ENCODE measurements at regions not wholly inside any gene's neighbourhood (a gene's known extent, or its start where the extent isn't known, plus 50 kb on each side); places are given as distances from the start of the nearest gene placed in this dataset.
"Not testable (repeated sequence)": the region's sequence is repeated elsewhere in the genome, so short reads cannot be mapped to it uniquely, and the experiment has no call there.

DNA sequence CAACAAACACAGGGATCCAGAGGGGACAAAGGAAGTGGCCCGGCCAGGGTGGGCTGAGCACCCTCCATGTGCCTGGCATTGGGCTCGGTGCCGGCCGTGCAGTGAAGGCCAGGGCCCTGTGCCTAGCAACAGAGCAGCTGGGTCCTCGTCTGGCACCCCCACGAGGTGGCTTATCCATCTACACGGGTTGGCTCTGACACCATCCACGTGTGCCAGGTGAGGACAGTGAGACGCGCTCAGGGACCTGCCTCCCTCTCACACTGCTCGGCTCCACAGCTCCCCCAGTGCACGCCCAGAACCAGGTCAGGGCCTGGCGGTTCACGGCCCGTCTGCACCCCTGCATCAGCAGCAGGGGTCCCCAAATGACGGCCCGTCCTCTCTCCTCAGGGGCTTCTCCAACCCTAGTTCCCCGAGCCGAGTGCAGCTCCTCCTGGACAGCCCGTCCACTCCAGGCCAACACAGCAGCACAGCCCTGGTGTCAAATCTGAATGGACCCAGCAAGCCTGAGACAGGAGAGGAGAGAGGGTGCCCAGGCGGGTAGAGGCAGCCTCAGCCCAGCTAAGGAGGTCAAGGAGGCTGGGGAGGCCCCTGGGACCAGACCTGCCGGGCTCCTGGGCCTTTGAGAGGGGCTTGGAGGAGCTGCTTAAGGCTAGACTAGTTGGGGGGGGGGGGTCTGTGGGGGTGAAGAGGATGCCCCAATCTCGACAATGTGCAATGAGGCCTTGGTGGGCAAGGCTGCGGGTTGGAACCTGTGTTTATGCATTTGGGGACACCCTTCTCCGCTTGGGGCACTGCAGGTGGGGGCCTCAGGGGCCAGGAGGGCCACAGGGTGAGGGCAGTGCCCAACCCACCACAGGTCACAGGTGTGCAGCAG lies 113.6 kb downstream of the FAM53A start:
- CTCF ChIA-PET: no interaction called here

GRCh38 chr4:1569461-1570151 lies 114.5 kb downstream of the FAM53A start:
- H3K27ac Mint-ChIP-seq: peak overlapping the region in 1 of 8 donors; percentile 23
- H3K4me3 Mint-ChIP-seq: no peak overlapping the region
- ChIA-PET CTCF (no interaction called here), POLR2A (no interaction called here)
- H3K9me3 Mint-ChIP-seq: no peaks in the 10 kb centered on the region
- H3K4me1 ChIP-seq (ENCODE audit: insufficient read depth, low read length): no peaks in the 10 kb centered on the region
- no peaks in the 10 kb centered on the region for H3K36me3 Mint-ChIP-seq
- no peak for DNase-seq
- no peaks in the 10 kb centered on the region for H3K36me3 ChIP-seq (ENCODE audit: insufficient read depth, low read length)
- no peak overlapping the region for H3K27ac ChIP-seq (ENCODE audit: low read depth, low read length)
- no peaks in the 10 kb centered on the region for H3K27me3 ChIP-seq (ENCODE audit: insufficient read depth, low read length, poor library complexity, severe bottlenecking)
- H3K4me3 ChIP-seq (ENCODE audit: low read length): no peak overlapping the region
- H3K27me3 Mint-ChIP-seq: peaks cover 0 to 7% of the 10 kb centered on the region in 2 donors
- H3K4me1 Mint-ChIP-seq: peaks cover 3 to 9% (median 8%) of the 10 kb centered on the region in 3 donors
- H3K9me3 ChIP-seq (ENCODE audit: low read length): no peaks in the 10 kb centered on the region

More for the DNA sequence above, 113.6 kb downstream of the FAM53A start:
- H3K4me1 Mint-ChIP-seq: peaks cover 3 to 8% (median 8%) of the 10 kb centered on the region in 3 donors
- Histone ChIP-seq H3K9me3 (ENCODE audit: low read length) (no peaks in the 10 kb centered on the region), H3K4me1 (ENCODE audit: insufficient read depth, low read length) (no peaks in the 10 kb centered on the region), H3K27me3 (ENCODE audit: insufficient read depth, low read length, poor library complexity, severe bottlenecking) (no peaks in the 10 kb centered on the region), H3K4me3 (ENCODE audit: low read length) (no peak overlapping the region), H3K27ac (ENCODE audit: low read depth, low read length) (no peak overlapping the region), H3K36me3 (ENCODE audit: insufficient read depth, low read length) (no peaks in the 10 kb centered on the region)
- H3K27ac Mint-ChIP-seq: peak overlapping the region in 1 of 8 donors; percentile 70
- H3K4me3 Mint-ChIP-seq: no peak overlapping the region
- H3K36me3 Mint-ChIP-seq: no peaks in the 10 kb centered on the region
- POLR2A ChIA-PET: no interaction called here
- DNase-seq: no peak
- no peaks in the 10 kb centered on the region for H3K9me3 Mint-ChIP-seq
- H3K27me3 Mint-ChIP-seq: peaks cover 0 to 6% of the 10 kb centered on the region in 2 donors

DNA sequence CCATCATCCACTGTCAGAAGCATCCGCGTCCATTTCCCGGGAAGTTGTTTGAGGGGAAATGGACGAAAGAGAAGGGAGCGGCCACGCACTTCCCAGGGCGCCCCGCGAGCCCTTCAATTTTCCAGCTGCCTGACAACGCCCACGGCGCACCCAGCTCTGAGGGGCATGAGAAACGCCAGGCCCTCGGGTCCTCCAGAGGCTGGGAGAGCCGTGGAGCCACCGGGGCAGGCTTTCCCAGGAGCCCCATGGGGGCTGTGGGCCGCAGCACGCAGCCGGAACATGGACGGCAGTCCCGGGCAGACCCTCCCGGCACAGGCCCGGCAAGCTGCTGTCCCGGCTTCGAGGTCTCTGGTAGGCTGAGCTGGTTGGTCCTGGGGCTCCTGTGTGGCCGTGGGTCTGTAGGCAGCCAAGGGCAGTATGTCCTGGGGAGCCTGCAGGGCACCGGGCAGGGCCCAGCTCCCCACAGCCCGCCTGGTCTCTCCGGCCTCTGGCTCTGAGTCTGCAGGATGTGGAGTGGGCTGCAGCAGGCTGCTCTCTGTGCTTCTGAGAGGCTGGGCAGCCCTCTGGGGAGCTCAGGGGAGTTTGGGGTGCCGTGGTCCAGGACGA lies 115.2 kb downstream of the FAM53A start:
- Histone ChIP-seq H3K4me1 (ENCODE audit: insufficient read depth, low read length) (no peaks in the 10 kb centered on the region), H3K27me3 (ENCODE audit: insufficient read depth, low read length, poor library complexity, severe bottlenecking) (no peaks in the 10 kb centered on the region), H3K4me3 (ENCODE audit: low read length) (no peak overlapping the region), H3K27ac (ENCODE audit: low read depth, low read length) (no peak overlapping the region), H3K36me3 (ENCODE audit: insufficient read depth, low read length) (no peaks in the 10 kb centered on the region), H3K9me3 (ENCODE audit: low read length) (no peaks in the 10 kb centered on the region)
- peaks cover 3 to 7% of the 10 kb centered on the region in 2 donors for H3K27me3 Mint-ChIP-seq
- no peak for DNase-seq
- H3K9me3 Mint-ChIP-seq: no peaks in the 10 kb centered on the region
- POLR2A ChIA-PET: interaction anchor here (0.6 kb wide), 1 partner anchor 592 kb away, joined by 4 read pairs; no protein-coding TSS in a partner anchor
- peaks cover 3 to 9% (median 8%) of the 10 kb centered on the region in 3 donors for H3K4me1 Mint-ChIP-seq
- CTCF ChIA-PET: no interaction called here
- H3K4me3 Mint-ChIP-seq: no peak overlapping the region
- H3K36me3 Mint-ChIP-seq: no peaks in the 10 kb centered on the region
- H3K27ac Mint-ChIP-seq: no peak overlapping the region

DNA sequence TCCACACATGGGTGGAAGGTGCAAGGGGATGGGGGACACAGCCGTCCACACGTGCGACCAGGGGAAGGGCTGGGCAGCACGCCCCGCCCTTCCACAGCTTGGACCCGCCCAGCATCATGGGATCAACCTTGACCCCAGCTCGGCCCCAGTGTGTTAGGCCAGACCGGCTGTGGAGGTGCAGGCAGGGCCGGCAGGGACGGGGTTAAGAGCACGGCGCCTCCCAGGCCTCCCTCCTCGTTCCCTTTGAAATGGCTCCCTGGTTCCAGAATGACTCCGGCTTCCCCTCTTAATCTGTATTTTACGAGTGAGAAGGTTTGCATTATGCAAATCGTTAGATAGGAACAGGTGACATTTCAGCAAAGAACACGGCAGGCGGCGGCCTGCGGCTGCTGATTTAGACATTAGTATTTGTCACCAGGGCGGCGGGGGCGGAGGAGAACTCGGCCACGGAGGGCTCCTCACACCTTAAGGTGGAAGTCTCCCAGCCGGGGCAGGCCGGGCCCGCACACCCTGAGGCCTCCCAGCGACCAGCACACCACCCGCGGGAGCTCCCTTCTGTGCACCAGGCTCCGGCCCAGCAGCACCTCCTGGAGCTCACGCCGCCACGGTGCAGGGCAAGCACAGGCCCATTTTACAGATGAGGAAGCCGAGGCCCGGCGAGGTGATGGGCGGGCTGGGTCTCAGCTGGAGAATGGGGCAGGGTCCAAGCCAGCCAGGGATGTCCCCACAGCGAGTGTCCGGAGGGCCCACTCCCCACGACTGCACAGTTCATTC lies 116.1 kb downstream of the FAM53A start:
- Histone ChIP-seq H3K27me3 (ENCODE audit: insufficient read depth, low read length, poor library complexity, severe bottlenecking) (no peaks in the 10 kb centered on the region), H3K36me3 (ENCODE audit: insufficient read depth, low read length) (no peaks in the 10 kb centered on the region), H3K27ac (ENCODE audit: low read depth, low read length) (no peak overlapping the region), H3K4me3 (ENCODE audit: low read length) (no peak overlapping the region), H3K4me1 (ENCODE audit: insufficient read depth, low read length) (no peaks in the 10 kb centered on the region), H3K9me3 (ENCODE audit: low read length) (no peaks in the 10 kb centered on the region)
- Mint-ChIP-seq H3K4me1 (peaks cover 3 to 8% (median 5%) of the 10 kb centered on the region in 3 donors), H3K36me3 (no peaks in the 10 kb centered on the region), H3K9me3 (no peaks in the 10 kb centered on the region), H3K4me3 (no peak overlapping the region), H3K27ac (no peak overlapping the region), H3K27me3 (peaks cover 6 to 7% of the 10 kb centered on the region in 2 donors)
- no peak for DNase-seq
- ChIA-PET POLR2A (interaction anchor here (0.6 kb wide), 1 partner anchor 591 kb away, joined by 4 read pairs; no protein-coding TSS in a partner anchor), CTCF (no interaction called here)

GRCh38 chr4:1567519-1567807 lies 116.7 kb downstream of the FAM53A start:
- no peaks in the 10 kb centered on the region for H3K4me1 ChIP-seq (ENCODE audit: insufficient read depth, low read length)
- CTCF ChIA-PET: no interaction called here
- POLR2A ChIA-PET: no interaction called here
- H3K9me3 Mint-ChIP-seq: no peaks in the 10 kb centered on the region
- H3K36me3 Mint-ChIP-seq: no peaks in the 10 kb centered on the region
- H3K27ac Mint-ChIP-seq: no peak overlapping the region
- peaks cover 3 to 6% (median 3%) of the 10 kb centered on the region in 3 donors for H3K4me1 Mint-ChIP-seq
- no peaks in the 10 kb centered on the region for H3K9me3 ChIP-seq (ENCODE audit: low read length)
- H3K27me3 Mint-ChIP-seq: peaks cover 6 to 7% of the 10 kb centered on the region in 2 donors
- no peak overlapping the region for H3K4me3 ChIP-seq (ENCODE audit: low read length)
- no peaks in the 10 kb centered on the region for H3K36me3 ChIP-seq (ENCODE audit: insufficient read depth, low read length)
- H3K27me3 ChIP-seq (ENCODE audit: insufficient read depth, low read length, poor library complexity, severe bottlenecking): no peaks in the 10 kb centered on the region
- H3K27ac ChIP-seq (ENCODE audit: low read depth, low read length): no peak overlapping the region
- DNase-seq: no peak
- H3K4me3 Mint-ChIP-seq: no peak overlapping the region

GRCh38 chr4:1566838-1567518 lies 117.1 kb downstream of the FAM53A start:
- H3K4me1 ChIP-seq (ENCODE audit: insufficient read depth, low read length): no peaks in the 10 kb centered on the region
- CTCF ChIA-PET: interaction anchor here (0.9 kb wide), 1 partner anchor 19 kb away, joined by 3 read pairs; no protein-coding TSS in a partner anchor
- Mint-ChIP-seq H3K9me3 (no peaks in the 10 kb centered on the region), H3K27me3 (peaks cover 8 to 11% of the 10 kb centered on the region in 2 donors), H3K4me3 (no peak overlapping the region), H3K4me1 (peaks cover 3 to 6% (median 3%) of the 10 kb centered on the region in 3 donors), H3K36me3 (no peaks in the 10 kb centered on the region), H3K27ac (peak overlapping the region in 1 of 8 donors; percentile 64)
- no peaks in the 10 kb centered on the region for H3K9me3 ChIP-seq (ENCODE audit: low read length)
- POLR2A ChIA-PET: no interaction called here
- DNase-seq: no peak
- H3K27ac ChIP-seq (ENCODE audit: low read depth, low read length): no peak overlapping the region
- no peaks in the 10 kb centered on the region for H3K36me3 ChIP-seq (ENCODE audit: insufficient read depth, low read length)
- H3K27me3 ChIP-seq (ENCODE audit: insufficient read depth, low read length, poor library complexity, severe bottlenecking): no peaks in the 10 kb centered on the region
- no peak overlapping the region for H3K4me3 ChIP-seq (ENCODE audit: low read length)

DNA sequence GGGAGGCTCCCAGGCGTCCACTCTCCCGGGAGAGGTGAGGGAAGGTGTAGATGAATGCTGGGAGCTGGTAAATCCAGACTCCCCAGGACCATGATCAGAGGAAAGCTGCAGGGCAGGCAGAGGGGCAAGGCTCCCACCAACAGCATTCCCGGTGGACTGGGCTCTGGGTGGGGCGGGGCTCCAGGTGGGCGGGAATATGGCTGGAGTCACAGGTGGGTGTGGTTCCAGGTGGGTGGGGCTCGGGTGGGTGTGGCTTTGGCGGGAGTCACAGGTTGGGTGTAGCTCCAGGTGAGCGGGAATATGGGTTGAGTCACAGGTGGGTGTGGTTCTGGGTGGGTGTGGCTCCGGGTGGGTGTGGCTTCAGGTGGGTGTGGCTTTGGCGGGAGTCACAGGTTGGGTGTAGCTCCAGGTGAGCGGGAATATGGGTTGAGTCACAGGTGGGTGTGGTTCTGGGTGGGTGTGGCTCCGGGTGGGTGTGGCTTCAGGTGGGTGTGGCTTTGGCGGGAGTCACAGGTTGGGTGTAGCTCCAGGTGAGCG lies 117.7 kb downstream of the FAM53A start:
- Mint-ChIP-seq H3K27me3 (peaks cover 8 to 13% of the 10 kb centered on the region in 2 donors), H3K4me3 (peak overlapping the region in 6 of 7 donors; percentile 32 to 89 (median 50)), H3K27ac (peak overlapping the region in 2 of 8 donors; percentile 43 to 61)
- H3K4me3 ChIP-seq (ENCODE audit: low read length); H3K4me1 Mint-ChIP-seq; DNase-seq; H3K9me3 ChIP-seq (ENCODE audit: low read length); H3K9me3 Mint-ChIP-seq; H3K27ac ChIP-seq (ENCODE audit: low read depth, low read length); POLR2A ChIA-PET; H3K4me1 ChIP-seq (ENCODE audit: insufficient read depth, low read length); H3K36me3 ChIP-seq (ENCODE audit: insufficient read depth, low read length); H3K36me3 Mint-ChIP-seq; H3K27me3 ChIP-seq (ENCODE audit: insufficient read depth, low read length, poor library complexity, severe bottlenecking): not testable (repeated sequence)
- CTCF ChIA-PET: interaction anchor here (0.9 kb wide), 1 partner anchor 18 kb away, joined by 3 read pairs; no protein-coding TSS in a partner anchor

Data from CD8-positive, alpha-beta memory T cell (primary cell).